GM12891 (cell line): ENCODE measurements at regions not wholly inside any gene's neighbourhood (a gene's known extent, or its start where the extent isn't known, plus 50 kb on each side); places are given as distances from the start of the nearest gene placed in this dataset.

ENCODE experiments used
- POLR2A ChIP-seq: IDR thresholded peaks from 2 replicates; pipeline ENCODE4 v1.6.1; 2011; ENCODE audit warnings: low read depth, low read length, control low read depth
- POLR2AphosphoS5 ChIP-seq: IDR thresholded peaks from 2 replicates; pipeline ENCODE4 v1.6.1; 2011; ENCODE audit warnings: low read depth, low read length, control low read depth
- SPI1 ChIP-seq: IDR thresholded peaks from 2 replicates; pipeline ENCODE4 v1.6.1; 2011; ENCODE audit warnings: low read depth, low read length, control low read depth
- TAF1 ChIP-seq: IDR thresholded peaks from 2 replicates; pipeline ENCODE4 v1.6.1; 2011; ENCODE audit warnings: low read depth, low read length, control low read depth

DNA sequence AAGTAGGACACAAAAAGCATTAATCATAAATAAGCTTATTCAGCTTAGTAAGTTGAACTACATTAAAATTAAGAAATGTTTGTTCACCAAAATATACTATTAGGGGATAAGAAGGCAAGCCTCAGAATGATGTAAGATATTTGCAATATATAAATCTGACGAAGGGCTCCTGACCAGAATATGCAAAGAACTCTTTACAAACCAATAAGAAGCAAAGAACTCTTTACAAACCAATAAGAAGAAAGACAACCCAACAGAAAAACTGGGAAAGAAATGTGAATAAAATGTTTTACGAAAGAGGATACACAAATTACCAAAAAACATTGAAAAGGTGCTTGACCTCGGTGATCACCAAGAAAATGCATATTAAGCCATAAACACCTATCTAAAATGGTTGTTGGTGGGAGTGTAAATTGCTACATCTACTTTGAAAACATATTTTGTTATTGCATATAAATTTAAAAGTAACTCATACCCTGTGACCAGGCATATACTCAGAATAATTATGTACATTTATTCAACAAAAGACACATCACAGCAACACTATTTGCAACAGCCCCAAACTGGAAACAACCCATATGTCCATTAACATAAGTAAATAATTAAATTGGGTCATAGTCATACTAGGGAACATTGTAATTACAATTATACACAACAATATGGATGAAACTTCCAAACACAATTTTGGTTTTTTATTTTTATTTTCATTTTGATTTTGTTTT, 83.3 kb upstream of the CTBP2 start:
- TF ChIP-seq SPI1 = no peak
- TF ChIP-seq POLR2A = no peak
- no peak for TF ChIP-seq POLR2AphosphoS5
- no peak for TF ChIP-seq TAF1
